T-helper 22 cell (primary cell): ENCODE measurements at regions not wholly inside any gene's neighbourhood (a gene's known extent, or its start where the extent isn't known, plus 50 kb on each side); places are given as distances from the start of the nearest gene placed in this dataset.
"Not testable (repeated sequence)": the region's sequence is repeated elsewhere in the genome, so short reads cannot be mapped to it uniquely, and the experiment has no call there.

Source experiments
- DNase-seq: peaks from one replicate; pipeline ENCODE4 v3.0.0-alpha.2; 2020; ENCODE audit warnings: low read depth

DNA sequence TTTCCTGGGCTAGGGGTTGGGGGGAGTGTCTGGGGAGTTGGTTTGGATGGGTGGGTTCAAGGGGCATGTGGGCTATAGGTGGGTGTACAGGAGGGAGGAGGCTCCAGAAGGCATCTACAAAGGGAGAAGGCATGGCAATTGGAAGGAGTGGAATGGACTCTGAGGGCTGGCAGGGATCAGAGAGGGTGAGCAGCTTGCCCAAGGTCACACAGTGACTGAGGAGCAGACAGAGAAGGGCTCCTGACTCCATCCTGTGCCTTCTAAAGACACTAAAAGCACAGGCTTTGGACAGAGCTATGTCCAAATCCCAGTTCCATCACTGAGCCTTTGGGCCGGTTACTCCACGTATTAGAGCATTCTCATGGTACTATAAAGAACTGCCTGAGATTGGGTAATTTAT, 151.8 kb downstream of the PTPRU start:
- no peak for DNase-seq

- no peak for DNase-seq
Measured at GRCh38 chr1:29387210-29387609, 150.9 kb downstream of the PTPRU start.

DNA sequence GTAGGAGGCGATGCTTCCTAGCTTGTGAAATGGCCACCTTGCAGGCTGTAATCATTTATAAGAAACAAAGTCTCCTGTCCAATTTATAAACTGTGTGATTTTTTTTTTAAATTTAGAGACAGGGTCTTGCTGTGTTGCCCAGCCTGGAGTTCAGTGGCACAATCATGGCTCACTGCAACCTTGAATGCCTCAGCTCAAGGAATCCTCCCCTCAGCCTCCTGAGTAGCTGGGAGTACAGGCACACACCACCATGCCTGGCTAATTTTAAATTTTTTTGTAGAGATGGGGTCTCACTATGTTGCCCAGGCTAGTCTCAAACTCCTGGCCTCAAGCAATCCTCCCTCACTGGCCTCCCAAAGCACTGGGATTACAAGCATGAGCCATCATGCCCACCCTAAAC, 150.1 kb downstream of the PTPRU start:
- DNase-seq: not testable (repeated sequence)

DNA sequence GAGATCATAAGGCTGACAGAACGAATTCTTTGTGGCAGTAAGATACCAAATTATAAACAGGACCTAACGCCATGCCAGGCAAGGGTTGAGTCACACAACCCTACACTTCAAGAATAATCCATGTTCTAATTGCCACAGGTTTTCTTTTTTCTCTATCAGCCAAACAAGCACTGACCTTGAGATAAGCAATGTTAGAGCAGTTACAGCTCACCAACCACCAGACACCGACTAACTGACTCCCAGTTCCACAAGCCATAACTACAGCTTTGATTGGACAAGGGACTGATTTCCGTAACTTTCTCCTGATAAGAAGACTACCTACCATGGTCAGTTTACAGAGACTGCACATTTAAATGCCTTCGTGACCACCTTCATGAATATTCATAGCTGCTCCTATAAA, 149.6 kb downstream of the PTPRU start:
- DNase-seq: no peak

- DNase-seq: no peak
Measured at GRCh38 chr1:29384496-29385015, 148.2 kb downstream of the PTPRU start.

DNA sequence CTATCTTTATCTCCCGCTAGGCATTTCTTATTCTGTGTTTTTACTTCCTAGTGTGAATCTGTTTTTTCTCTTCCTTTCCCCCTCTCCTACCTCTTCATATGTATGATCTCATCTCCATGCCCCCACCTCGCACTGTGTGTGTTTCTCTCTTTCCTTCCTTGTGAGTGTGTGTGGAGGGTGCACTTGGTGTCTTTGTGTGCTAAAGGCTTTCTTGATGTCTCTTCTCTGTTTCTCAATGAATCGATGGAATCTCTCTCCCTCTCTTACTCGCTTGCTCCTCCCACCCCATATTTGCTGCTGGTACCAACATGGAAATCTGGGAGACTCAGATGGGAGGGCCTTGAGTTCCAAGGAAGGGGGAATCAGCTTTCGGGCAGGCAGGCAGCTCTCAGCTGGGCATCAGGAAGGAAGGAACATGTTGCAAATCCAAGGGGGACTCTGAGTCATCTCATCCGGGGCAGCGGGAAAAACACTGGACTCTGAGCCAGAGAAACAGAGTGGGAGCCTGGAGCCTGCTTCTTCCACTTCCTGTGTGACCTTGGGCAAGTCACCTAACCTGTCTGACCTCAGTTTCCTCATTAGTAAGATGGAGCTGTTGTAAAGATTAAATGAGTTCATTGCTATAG, 147.5 kb downstream of the PTPRU start:
- no peak for DNase-seq

- no peak for DNase-seq
Measured at GRCh38 chr1:29382851-29383745, 146.8 kb downstream of the PTPRU start.

GRCh38 chr1:29381426-29381825, 145.1 kb downstream of the PTPRU start:
- DNase-seq: no peak

DNA sequence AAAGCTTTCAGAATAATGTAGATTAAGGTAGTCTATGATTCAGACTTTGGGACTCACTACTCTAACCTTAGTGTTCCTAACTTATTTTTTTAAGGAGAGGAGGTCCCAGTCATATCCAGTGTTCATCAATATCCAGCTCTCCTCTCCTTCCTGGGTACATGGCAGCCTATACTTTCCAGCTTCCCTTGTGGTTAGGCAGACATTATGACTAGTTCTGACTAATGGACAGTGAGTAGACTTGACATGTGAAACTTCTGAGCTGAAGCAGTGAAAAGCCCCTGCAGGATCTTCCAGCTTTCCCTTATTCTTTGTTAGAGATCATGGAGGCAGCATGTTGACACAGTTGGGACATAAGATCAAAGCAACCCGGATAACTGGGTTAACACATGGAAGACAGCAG, 144.2 kb downstream of the PTPRU start:
- no peak for DNase-seq

GRCh38 chr1:29379443-29380073, 143.2 kb downstream of the PTPRU start:
- DNase-seq: no peak
